ENCODE measurements at regions not wholly inside any gene's neighbourhood (a gene's known extent, or its start where the extent isn't known, plus 50 kb on each side); places are given as distances from the start of the nearest gene placed in this dataset.
A peak's percentile ranks its signal among the peaks of the same experiment; 100 is the strongest.

DNA sequence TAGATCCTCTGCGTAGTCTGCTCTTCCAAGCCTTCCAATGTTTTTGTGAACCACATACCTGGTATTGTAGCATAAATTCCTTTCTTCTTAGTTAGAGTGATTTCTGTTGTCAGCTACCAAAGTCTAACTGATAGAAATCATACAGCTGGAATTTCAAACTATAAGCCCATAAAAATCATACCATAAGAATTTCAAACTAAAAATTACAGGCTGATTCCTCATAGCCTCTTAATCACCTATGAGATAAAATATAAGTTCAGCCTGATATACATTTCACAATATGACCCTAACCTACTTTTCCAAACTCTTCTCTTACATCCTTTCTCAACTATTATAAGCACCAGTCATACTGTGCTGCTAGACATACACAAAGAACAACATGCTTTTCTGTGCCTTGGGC is 64.8 kb downstream of the PTHLH start:
- DNase-seq (ENCODE audit: low spot score, unreplicated experiment): no peak
- H3K9me3 Mint-ChIP-seq (ENCODE audit: low read depth): peaks cover 10% of the 10 kb centered on the region
- H3K4me3 Mint-ChIP-seq (ENCODE audit: low read depth): no peak overlapping the region
- peaks cover 2% of the 10 kb centered on the region for H3K4me1 Mint-ChIP-seq (ENCODE audit: low read depth)
- H3K36me3 Mint-ChIP-seq (ENCODE audit: insufficient read depth): no peaks in the 10 kb centered on the region
- TF ChIP-seq, protein P1, sequence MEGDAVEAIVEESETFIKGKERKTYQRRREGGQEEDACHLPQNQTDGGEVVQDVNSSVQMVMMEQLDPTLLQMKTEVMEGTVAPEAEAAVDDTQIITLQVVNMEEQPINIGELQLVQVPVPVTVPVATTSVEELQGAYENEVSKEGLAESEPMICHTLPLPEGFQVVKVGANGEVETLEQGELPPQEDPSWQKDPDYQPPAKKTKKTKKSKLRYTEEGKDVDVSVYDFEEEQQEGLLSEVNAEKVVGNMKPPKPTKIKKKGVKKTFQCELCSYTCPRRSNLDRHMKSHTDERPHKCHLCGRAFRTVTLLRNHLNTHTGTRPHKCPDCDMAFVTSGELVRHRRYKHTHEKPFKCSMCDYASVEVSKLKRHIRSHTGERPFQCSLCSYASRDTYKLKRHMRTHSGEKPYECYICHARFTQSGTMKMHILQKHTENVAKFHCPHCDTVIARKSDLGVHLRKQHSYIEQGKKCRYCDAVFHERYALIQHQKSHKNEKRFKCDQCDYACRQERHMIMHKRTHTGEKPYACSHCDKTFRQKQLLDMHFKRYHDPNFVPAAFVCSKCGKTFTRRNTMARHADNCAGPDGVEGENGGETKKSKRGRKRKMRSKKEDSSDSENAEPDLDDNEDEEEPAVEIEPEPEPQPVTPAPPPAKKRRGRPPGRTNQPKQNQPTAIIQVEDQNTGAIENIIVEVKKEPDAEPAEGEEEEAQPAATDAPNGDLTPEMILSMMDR (IDR thresholded peaks at IDR 0.05; ENCODE audit: unreplicated experiment): no peak
- H3K27ac Mint-ChIP-seq: no peak overlapping the region
- H3K27me3 Mint-ChIP-seq: no peaks in the 10 kb centered on the region

DNA sequence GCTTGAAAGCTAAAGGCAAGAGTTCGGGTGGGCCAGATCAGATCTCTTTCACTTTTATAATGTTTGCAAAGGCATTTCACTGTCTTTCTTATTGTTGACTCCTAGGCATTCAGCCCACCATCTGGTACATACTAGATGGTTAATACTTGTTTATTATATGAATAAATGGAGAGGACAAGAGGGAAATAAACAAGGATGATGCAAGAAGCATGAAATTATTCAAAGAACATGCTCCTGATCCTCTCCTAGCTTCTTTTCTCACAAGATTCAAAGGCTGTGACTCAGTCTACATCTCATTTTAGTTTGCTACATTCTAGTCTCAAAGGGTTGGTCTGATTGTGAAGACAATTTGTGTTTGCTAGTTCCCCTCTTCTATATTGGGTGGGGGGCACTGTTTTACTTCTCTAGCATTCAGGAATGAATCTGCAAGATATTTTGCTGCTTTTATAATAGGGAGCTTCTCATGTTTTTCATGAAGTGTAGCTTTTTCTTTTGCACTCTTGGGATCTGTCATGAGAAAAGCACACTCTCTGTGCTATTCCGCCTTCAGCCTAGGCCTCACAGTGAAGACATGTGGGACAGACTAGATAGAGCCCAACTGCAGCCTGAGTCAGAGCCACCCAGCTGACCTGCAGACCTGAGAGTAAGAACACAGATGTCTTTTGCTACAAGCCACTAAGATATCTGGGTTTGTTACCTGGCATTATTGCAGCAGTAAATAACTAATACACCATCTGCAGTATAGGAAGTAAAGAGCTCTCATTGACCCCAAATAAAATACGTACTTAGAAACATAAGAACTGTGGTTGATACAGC is 65.7 kb downstream of the PTHLH start:
- Mint-ChIP-seq H3K36me3 (ENCODE audit: insufficient read depth) (no peaks in the 10 kb centered on the region), H3K27me3 (no peaks in the 10 kb centered on the region), H3K27ac (no peak overlapping the region), H3K4me1 (ENCODE audit: low read depth) (peaks cover 2% of the 10 kb centered on the region), H3K9me3 (ENCODE audit: low read depth) (peaks cover 10% of the 10 kb centered on the region), H3K4me3 (ENCODE audit: low read depth) (no peak overlapping the region)
- no peak for DNase-seq (ENCODE audit: low spot score, unreplicated experiment)
- TF ChIP-seq, protein P1 (IDR thresholded peaks at IDR 0.05; ENCODE audit: unreplicated experiment): no peak

DNA sequence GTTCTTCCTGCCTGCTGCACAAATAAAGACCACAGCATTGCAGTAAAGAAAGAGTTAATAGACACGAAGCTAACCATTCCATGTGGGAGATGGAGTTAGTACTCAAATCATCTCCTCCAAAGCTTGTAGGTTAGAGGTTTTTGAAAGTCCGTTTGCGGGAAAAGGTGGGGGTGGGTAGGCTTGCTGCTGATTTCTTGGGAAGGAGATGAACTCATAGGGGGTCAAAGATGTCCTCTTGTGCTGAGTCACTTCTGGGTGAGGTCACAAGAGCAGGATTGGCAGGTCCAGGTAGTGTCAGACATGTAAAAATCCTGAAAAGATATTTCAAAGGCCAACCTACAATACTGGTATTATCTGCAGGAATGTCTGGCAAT is 66.4 kb downstream of the PTHLH start:
- H3K36me3 Mint-ChIP-seq (ENCODE audit: insufficient read depth): no peaks in the 10 kb centered on the region
- DNase-seq (ENCODE audit: low spot score, unreplicated experiment): no peak
- TF ChIP-seq, protein P1 (IDR thresholded peaks at IDR 0.05; ENCODE audit: unreplicated experiment): no peak
- H3K27me3 Mint-ChIP-seq: no peaks in the 10 kb centered on the region
- H3K27ac Mint-ChIP-seq: no peak overlapping the region
- H3K4me1 Mint-ChIP-seq (ENCODE audit: low read depth): peaks cover 2% of the 10 kb centered on the region
- peaks cover 7% of the 10 kb centered on the region for H3K9me3 Mint-ChIP-seq (ENCODE audit: low read depth)
- H3K4me3 Mint-ChIP-seq (ENCODE audit: low read depth): no peak overlapping the region

DNA sequence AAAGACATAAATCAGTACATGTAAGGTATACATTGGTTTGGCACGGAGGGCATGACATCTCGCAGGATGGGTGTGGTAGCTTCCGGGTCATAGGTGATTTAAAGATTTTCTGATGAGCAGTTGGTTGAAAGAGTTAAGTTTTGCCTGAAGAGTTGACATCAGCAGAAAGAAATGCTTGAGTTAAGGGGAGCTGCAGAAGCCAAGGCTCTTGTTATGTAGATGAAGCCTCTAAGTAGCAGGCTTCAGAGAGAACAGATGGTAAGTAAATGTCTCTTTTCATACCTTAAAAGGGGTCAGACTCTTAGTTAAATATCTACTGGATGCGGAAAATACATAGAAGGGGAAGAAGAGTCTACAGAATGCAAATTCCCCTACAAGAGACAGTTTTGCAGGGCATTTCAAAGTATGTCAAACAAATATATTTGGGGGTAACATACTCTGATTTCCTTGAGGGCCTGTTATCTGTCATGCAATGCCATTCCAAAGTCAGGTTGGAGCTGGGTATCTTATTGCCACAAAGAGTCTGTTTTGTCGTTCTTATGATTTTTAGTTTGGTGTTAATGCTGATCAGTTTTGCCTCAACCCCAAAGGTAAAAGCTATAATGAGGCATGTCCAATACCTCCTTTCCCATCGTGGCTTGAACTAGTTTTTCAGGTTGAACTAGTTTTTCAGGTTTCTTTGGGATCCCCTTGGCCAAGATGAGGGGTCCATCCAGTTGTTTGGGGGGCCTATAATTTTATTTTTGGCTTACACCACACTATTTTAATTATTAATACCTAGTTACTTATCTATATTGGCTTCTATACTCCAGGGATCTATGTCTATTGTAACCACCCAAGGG is 67.0 kb downstream of the PTHLH start:
- TF ChIP-seq, protein P1 (IDR thresholded peaks at IDR 0.05; ENCODE audit: unreplicated experiment): no peak
- H3K27ac Mint-ChIP-seq: peak overlapping the region; percentile 2
- no peaks in the 10 kb centered on the region for H3K36me3 Mint-ChIP-seq (ENCODE audit: insufficient read depth)
- H3K27me3 Mint-ChIP-seq: no peaks in the 10 kb centered on the region
- peaks cover 2% of the 10 kb centered on the region for H3K4me1 Mint-ChIP-seq (ENCODE audit: low read depth)
- no peak for DNase-seq (ENCODE audit: low spot score, unreplicated experiment)
- peaks cover 7% of the 10 kb centered on the region for H3K9me3 Mint-ChIP-seq (ENCODE audit: low read depth)
- H3K4me3 Mint-ChIP-seq (ENCODE audit: low read depth): no peak overlapping the region

DNA sequence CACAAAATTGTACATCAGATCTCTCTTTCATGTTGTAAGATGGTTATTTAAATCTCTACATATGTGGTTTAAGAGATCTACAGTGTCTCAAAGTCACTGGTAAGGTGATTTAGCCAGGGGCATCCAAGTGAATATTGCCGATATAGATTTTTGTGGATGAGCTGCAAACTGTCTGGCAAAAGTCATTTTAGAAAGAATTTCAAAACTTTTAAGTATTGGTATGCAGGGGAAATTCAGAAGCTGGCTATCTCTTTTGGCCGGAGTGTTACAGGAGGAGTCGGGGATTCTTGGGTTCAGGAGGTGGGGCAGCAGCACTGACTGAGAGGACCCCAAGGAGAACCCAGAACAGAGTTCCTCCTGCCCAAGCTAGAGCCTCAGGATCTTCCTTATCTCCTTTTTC is 69.9 kb downstream of the PTHLH start:
- no peak overlapping the region for H3K27ac Mint-ChIP-seq

More for the DNA sequence above, 69.9 kb downstream of the PTHLH start:
- peaks cover 6% of the 10 kb centered on the region for H3K4me1 Mint-ChIP-seq (ENCODE audit: low read depth)
- peaks cover 7% of the 10 kb centered on the region for H3K9me3 Mint-ChIP-seq (ENCODE audit: low read depth)
- TF ChIP-seq, protein P1 (IDR thresholded peaks at IDR 0.05; ENCODE audit: unreplicated experiment): no peak
- no peaks in the 10 kb centered on the region for H3K36me3 Mint-ChIP-seq (ENCODE audit: insufficient read depth)
- no peaks in the 10 kb centered on the region for H3K27me3 Mint-ChIP-seq
- no peak for DNase-seq (ENCODE audit: low spot score, unreplicated experiment)
- no peak overlapping the region for H3K4me3 Mint-ChIP-seq (ENCODE audit: low read depth)
